ENCODE measurements at regions not wholly inside any gene's neighbourhood (a gene's known extent, or its start where the extent isn't known, plus 50 kb on each side); places are given as distances from the start of the nearest gene placed in this dataset.

DNA sequence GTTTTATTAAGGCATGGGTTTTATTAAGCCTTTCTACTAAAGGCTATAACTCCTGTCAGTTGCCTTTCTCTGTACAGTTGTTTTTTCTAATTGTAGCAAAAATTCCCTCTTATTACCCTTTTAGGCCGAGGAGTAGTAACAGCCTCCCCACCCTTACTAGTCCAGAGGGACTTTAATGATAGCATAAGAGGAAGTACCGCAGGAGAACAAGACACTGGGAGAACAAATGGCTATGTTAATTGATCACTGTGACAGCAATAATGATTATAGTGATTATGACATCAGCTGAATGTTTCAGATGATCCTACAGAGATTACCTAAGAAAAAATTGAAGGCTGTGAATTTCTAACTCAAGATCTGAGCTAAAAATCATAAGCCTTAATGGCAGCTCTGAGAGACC lies 383.0 kb upstream of the PTBP2 start:
- POLR2A ChIA-PET: no interaction called here
- TF ChIP-seq ZC3H4 (CRISPR knock-in tag; IDR thresholded peaks at IDR 0.05; ENCODE audit: borderline replicate concordance) (no peak), SLC30A9 (CRISPR knock-in tag; IDR thresholded peaks at IDR 0.05) (no peak), CBX3 (IDR thresholded peaks at IDR 0.05; ENCODE audit: borderline replicate concordance in 1 of 2, low read length in 2 of 2) (no peak), RBM14 (IDR thresholded peaks at IDR 0.05; ENCODE audit: borderline replicate concordance, insufficient read depth, low read depth, low read length) (no peak), MEF2A (IDR thresholded peaks at IDR 0.05; ENCODE audit: control insufficient read depth, low read depth, low read length) (no peak), NFATC3 (IDR thresholded peaks at IDR 0.05) (no peak), CXXC5 (CRISPR knock-in tag; IDR thresholded peaks at IDR 0.05) (no peak), CEBPG (CRISPR knock-in tag; IDR thresholded peaks at IDR 0.05) (no peak), CEBPG (tag; conservative IDR thresholded peaks at IDR 0.05 in 1 of 2, IDR thresholded peaks at IDR 0.05 in 1 of 2) (no peak), RUNX1 (IDR thresholded peaks at IDR 0.05; ENCODE audit: low read depth) (no peak), ZNF316 (IDR thresholded peaks at IDR 0.05) (no peak), TEAD4 (IDR thresholded peaks at IDR 0.05; ENCODE audit: low read length) (no peak), TEAD4 (CRISPR knock-in tag; IDR thresholded peaks at IDR 0.05; ENCODE audit: borderline replicate concordance) (no peak)
- TF ChIP-seq, protein P1, sequence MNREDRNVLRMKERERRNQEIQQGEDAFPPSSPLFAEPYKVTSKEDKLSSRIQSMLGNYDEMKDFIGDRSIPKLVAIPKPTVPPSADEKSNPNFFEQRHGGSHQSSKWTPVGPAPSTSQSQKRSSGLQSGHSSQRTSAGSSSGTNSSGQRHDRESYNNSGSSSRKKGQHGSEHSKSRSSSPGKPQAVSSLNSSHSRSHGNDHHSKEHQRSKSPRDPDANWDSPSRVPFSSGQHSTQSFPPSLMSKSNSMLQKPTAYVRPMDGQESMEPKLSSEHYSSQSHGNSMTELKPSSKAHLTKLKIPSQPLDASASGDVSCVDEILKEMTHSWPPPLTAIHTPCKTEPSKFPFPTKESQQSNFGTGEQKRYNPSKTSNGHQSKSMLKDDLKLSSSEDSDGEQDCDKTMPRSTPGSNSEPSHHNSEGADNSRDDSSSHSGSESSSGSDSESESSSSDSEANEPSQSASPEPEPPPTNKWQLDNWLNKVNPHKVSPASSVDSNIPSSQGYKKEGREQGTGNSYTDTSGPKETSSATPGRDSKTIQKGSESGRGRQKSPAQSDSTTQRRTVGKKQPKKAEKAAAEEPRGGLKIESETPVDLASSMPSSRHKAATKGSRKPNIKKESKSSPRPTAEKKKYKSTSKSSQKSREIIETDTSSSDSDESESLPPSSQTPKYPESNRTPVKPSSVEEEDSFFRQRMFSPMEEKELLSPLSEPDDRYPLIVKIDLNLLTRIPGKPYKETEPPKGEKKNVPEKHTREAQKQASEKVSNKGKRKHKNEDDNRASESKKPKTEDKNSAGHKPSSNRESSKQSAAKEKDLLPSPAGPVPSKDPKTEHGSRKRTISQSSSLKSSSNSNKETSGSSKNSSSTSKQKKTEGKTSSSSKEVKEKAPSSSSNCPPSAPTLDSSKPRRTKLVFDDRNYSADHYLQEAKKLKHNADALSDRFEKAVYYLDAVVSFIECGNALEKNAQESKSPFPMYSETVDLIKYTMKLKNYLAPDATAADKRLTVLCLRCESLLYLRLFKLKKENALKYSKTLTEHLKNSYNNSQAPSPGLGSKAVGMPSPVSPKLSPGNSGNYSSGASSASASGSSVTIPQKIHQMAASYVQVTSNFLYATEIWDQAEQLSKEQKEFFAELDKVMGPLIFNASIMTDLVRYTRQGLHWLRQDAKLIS (CRISPR knock-in tag; IDR thresholded peaks at IDR 0.05): no peak
- TF ChIP-seq, protein P2, sequence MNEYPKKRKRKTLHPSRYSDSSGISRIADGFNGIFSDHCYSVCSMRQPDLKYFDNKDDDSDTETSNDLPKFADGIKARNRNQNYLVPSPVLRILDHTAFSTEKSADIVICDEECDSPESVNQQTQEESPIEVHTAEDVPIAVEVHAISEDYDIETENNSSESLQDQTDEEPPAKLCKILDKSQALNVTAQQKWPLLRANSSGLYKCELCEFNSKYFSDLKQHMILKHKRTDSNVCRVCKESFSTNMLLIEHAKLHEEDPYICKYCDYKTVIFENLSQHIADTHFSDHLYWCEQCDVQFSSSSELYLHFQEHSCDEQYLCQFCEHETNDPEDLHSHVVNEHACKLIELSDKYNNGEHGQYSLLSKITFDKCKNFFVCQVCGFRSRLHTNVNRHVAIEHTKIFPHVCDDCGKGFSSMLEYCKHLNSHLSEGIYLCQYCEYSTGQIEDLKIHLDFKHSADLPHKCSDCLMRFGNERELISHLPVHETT (CRISPR knock-in tag; conservative IDR thresholded peaks at IDR 0.05 in 1 of 2, IDR thresholded peaks at IDR 0.05 in 1 of 2): no peak

More for the DNA sequence above, 383.0 kb upstream of the PTBP2 start:
- in situ Hi-C loops (cut with MboI): no loop called here
- no peaks in the 10 kb centered on the region for H3K4me1 ChIP-seq (replicated peaks in 1 of 2; ENCODE audit: control insufficient read depth in 2 of 2, insufficient read depth in 2 of 2, low read length in 2 of 2)
- CTCF ChIA-PET (ENCODE audit: low intra/inter-chr PET ratio): no interaction called here
- H3K9me3 ChIP-seq (replicated peaks; ENCODE audit: control insufficient read depth, insufficient read depth, low read depth, low read length): no peaks in the 10 kb centered on the region
- WGBS (ENCODE audit: insufficient coverage, low coverage, missing lambda C conversion rate): 0% methylated on average over 2 of the region's 2 CpGs
- no peaks in the 10 kb centered on the region for H3K79me2 ChIP-seq (ENCODE audit: control insufficient read depth, insufficient read depth, low read length)
- no peaks in the 10 kb centered on the region for H4K20me1 ChIP-seq (replicated peaks; ENCODE audit: control insufficient read depth, insufficient read depth, low read length)
- no peak for DNase-seq (ENCODE audit: extremely low read depth in 1 of 4, low spot score in 3 of 4)
- H3K9me1 ChIP-seq (ENCODE audit: control insufficient read depth, insufficient read depth, low read length): no peaks in the 10 kb centered on the region
- H3K9ac ChIP-seq (ENCODE audit: insufficient read depth in 1 of 2, low read depth in 2 of 2, low read length in 2 of 2): no peak overlapping the region
- ATAC-seq: no peak
- H3K36me3 ChIP-seq (ENCODE audit: control insufficient read depth, insufficient read depth, low read length): no peaks in the 10 kb centered on the region
- H3K4me3 ChIP-seq: no peak overlapping the region
- no TSS peak for BruUV-seq (replicated peaks)
- H3K27me3 ChIP-seq (ENCODE audit: control insufficient read depth in 2 of 2, insufficient read depth in 2 of 2, low read length in 2 of 2): no peaks in the 10 kb centered on the region
- FAIRE-seq: no peak
- no peak overlapping the region for H2AFZ ChIP-seq (ENCODE audit: low read depth, low read length)
- H3K4me2 ChIP-seq (ENCODE audit: insufficient read depth, low read length): no peak overlapping the region
- intact Hi-C loops (cut with micrococcal nuclease): no loop called here
- no peak overlapping the region for H3K27ac ChIP-seq (ENCODE audit: extremely low read depth, low read depth, low read length)
